Osteocyte (in vitro differentiated cells): ENCODE measurements at regions not wholly inside any gene's neighbourhood (a gene's known extent, or its start where the extent isn't known, plus 50 kb on each side); places are given as distances from the start of the nearest gene placed in this dataset.

Experiments
- DNase-seq: peaks from one replicate; pipeline ENCODE4 v3.0.0; 2021; ENCODE audit warnings: mixed read lengths; ENCODE audit not compliant: unreplicated experiment; ENCODE audit errors: extremely low spot score
- H3K27ac Mint-ChIP-seq: one replicate; pipeline ENCODE4 v1.8.0; 2021; ENCODE audit warnings: mild to moderate bottlenecking, mixed read lengths; ENCODE audit not compliant: unreplicated experiment
- H3K27me3 Mint-ChIP-seq: one replicate; pipeline ENCODE4 v1.8.0; 2021; ENCODE audit warnings: mixed read lengths; ENCODE audit not compliant: unreplicated experiment
- H3K36me3 Mint-ChIP-seq: one replicate; pipeline ENCODE4 v1.8.0; 2021; ENCODE audit warnings: mixed read lengths; ENCODE audit not compliant: unreplicated experiment
- H3K4me1 Mint-ChIP-seq: one replicate; pipeline ENCODE4 v1.8.0; 2021; ENCODE audit warnings: mixed read lengths; ENCODE audit not compliant: unreplicated experiment
- H3K4me3 Mint-ChIP-seq: one replicate; pipeline ENCODE4 v1.8.0; 2021; ENCODE audit warnings: mild to moderate bottlenecking, moderate library complexity, mixed read lengths; ENCODE audit not compliant: unreplicated experiment
- H3K9me3 Mint-ChIP-seq: one replicate; pipeline ENCODE4 v1.8.0; 2021; ENCODE audit warnings: mixed read lengths; ENCODE audit not compliant: unreplicated experiment
- CTCF ChIP-seq: fragments of 200-600 bp; sonication (generic); IDR thresholded peaks from 2 replicates; pipeline ENCODE4 v1.5.0; 2021; ENCODE audit warnings: antibody characterized with exemption, mild to moderate bottlenecking, moderate library complexity

GRCh38 chr2:114203679-114204078 lies 238.8 kb upstream of the DPP10 start:
- H3K36me3 Mint-ChIP-seq: no peaks in the 10 kb centered on the region
- H3K9me3 Mint-ChIP-seq: no peaks in the 10 kb centered on the region
- no peak overlapping the region for H3K4me3 Mint-ChIP-seq
- no peak for DNase-seq
- no peak for TF ChIP-seq CTCF
- H3K27ac Mint-ChIP-seq: no peak overlapping the region
- no peaks in the 10 kb centered on the region for H3K27me3 Mint-ChIP-seq
- no peaks in the 10 kb centered on the region for H3K4me1 Mint-ChIP-seq

- no peak for TF ChIP-seq CTCF
- H3K4me3 Mint-ChIP-seq: no peak overlapping the region
- H3K27ac Mint-ChIP-seq: no peak overlapping the region
- no peak for DNase-seq
- no peaks in the 10 kb centered on the region for H3K4me1 Mint-ChIP-seq
- no peaks in the 10 kb centered on the region for H3K27me3 Mint-ChIP-seq
- H3K9me3 Mint-ChIP-seq: no peaks in the 10 kb centered on the region
- H3K36me3 Mint-ChIP-seq: no peaks in the 10 kb centered on the region
Observed at GRCh38 chr2:114213808-114214207, 228.6 kb upstream of the DPP10 start.

- no peak for TF ChIP-seq CTCF
- H3K27me3 Mint-ChIP-seq: no peaks in the 10 kb centered on the region
- no peak overlapping the region for H3K27ac Mint-ChIP-seq
- no peaks in the 10 kb centered on the region for H3K9me3 Mint-ChIP-seq
- DNase-seq: no peak
- no peak overlapping the region for H3K4me3 Mint-ChIP-seq
- no peaks in the 10 kb centered on the region for H3K36me3 Mint-ChIP-seq
- no peaks in the 10 kb centered on the region for H3K4me1 Mint-ChIP-seq
Observed at GRCh38 chr2:114218383-114218782, 224.1 kb upstream of the DPP10 start.

GRCh38 chr2:114219456-114219855 lies 223.0 kb upstream of the DPP10 start:
- Mint-ChIP-seq H3K27ac (no peak overlapping the region), H3K4me1 (no peaks in the 10 kb centered on the region), H3K9me3 (no peaks in the 10 kb centered on the region), H3K27me3 (no peaks in the 10 kb centered on the region), H3K4me3 (no peak overlapping the region), H3K36me3 (no peaks in the 10 kb centered on the region)
- no peak for TF ChIP-seq CTCF
- DNase-seq: no peak

- Mint-ChIP-seq H3K4me1 (no peaks in the 10 kb centered on the region), H3K36me3 (no peaks in the 10 kb centered on the region), H3K27me3 (no peaks in the 10 kb centered on the region), H3K4me3 (no peak overlapping the region), H3K9me3 (no peaks in the 10 kb centered on the region), H3K27ac (no peak overlapping the region)
- no peak for TF ChIP-seq CTCF
- no peak for DNase-seq
Observed at GRCh38 chr2:114222344-114222743, 220.1 kb upstream of the DPP10 start.
